Thyroid gland (tissue), 4 donors: ENCODE measurements at regions not wholly inside any gene's neighbourhood (a gene's known extent, or its start where the extent isn't known, plus 50 kb on each side); places are given as distances from the start of the nearest gene placed in this dataset.

Source experiments
- CTCF ChIP-seq, 6 experiments: fragments of 200-600 bp in 3 of 6; fragments of 450-650 bp in 3 of 6; sonication (generic) in 3 of 6; IDR thresholded peaks; one replicate each; pipeline ENCODE4 v1.5.1; 2016 to 2019; ENCODE audit warnings: antibody characterized with exemption in 6 of 6, mild to moderate bottlenecking in 2 of 6, inconsistent platforms in 1 of 6, moderate library complexity in 1 of 6
- POLR2A ChIP-seq, 2 donors: fragments of 450-650 bp; IDR thresholded peaks; one replicate each; pipeline ENCODE4 v1.6.1; 2017; ENCODE audit warnings: antibody characterized with exemption in 2 of 2, mild to moderate bottlenecking in 2 of 2, moderate library complexity in 1 of 2

- no peak for TF ChIP-seq CTCF (IDR thresholded peaks at IDR 0.05)
- TF ChIP-seq POLR2A (IDR thresholded peaks at IDR 0.05), result no peak
Observed at GRCh38 chr14:48726080-48726642, 860.0 kb downstream of the RPS29 start.
